ENCODE measurements at regions not wholly inside any gene's neighbourhood (a gene's known extent, or its start where the extent isn't known, plus 50 kb on each side); places are given as distances from the start of the nearest gene placed in this dataset.
"Not testable (repeated sequence)": the region's sequence is repeated elsewhere in the genome, so short reads cannot be mapped to it uniquely, and the experiment has no call there.

GRCh38 chr2:17460371-17461086 lies 57.7 kb downstream of the RAD51AP2 start:
- DNase-seq = no peak

GRCh38 chr2:17455343-17455742 lies 62.9 kb downstream of the RAD51AP2 start:
- no peak for DNase-seq

- DNase-seq = not testable (repeated sequence)
Measured at GRCh38 chr2:17446191-17446590, 72.0 kb downstream of the RAD51AP2 start.

GRCh38 chr2:17445744-17446143 lies 72.5 kb downstream of the RAD51AP2 start:
- no peak for DNase-seq

- no peak for DNase-seq
Measured at GRCh38 chr2:17442334-17442733, 75.9 kb downstream of the RAD51AP2 start.

GRCh38 chr2:17441790-17442189 lies 76.5 kb downstream of the RAD51AP2 start:
- no peak for DNase-seq

GRCh38 chr2:17441055-17441771 lies 77.0 kb downstream of the RAD51AP2 start:
- no peak for DNase-seq

- no peak for DNase-seq
Measured at GRCh38 chr2:17430326-17430725, 87.9 kb downstream of the RAD51AP2 start.

GRCh38 chr2:17429130-17429529 lies 89.1 kb downstream of the RAD51AP2 start:
- no peak for DNase-seq

GRCh38 chr2:17427401-17427800 lies 90.8 kb downstream of the RAD51AP2 start:
- no peak for DNase-seq

GRCh38 chr2:17426743-17427142 lies 91.5 kb downstream of the RAD51AP2 start:
- no peak for DNase-seq

GRCh38 chr2:17422061-17422460 lies 96.2 kb downstream of the RAD51AP2 start:
- DNase-seq = no peak

- no peak for DNase-seq
Measured at GRCh38 chr2:17416884-17417391, 101.3 kb downstream of the RAD51AP2 start.

- DNase-seq = no peak
Measured at GRCh38 chr2:17413036-17413435, 105.2 kb downstream of the RAD51AP2 start.

GRCh38 chr2:17401096-17401495 lies 117.1 kb downstream of the RAD51AP2 start:
- no peak for DNase-seq

GRCh38 chr2:17398770-17399169 lies 119.5 kb downstream of the RAD51AP2 start:
- DNase-seq = no peak

- DNase-seq = no peak
Measured at GRCh38 chr2:17388798-17389197, 129.4 kb downstream of the RAD51AP2 start.

GRCh38 chr2:17387591-17387990 lies 130.6 kb downstream of the RAD51AP2 start:
- DNase-seq = no peak

- DNase-seq = no peak
Measured at GRCh38 chr2:17386771-17387170, 131.5 kb downstream of the RAD51AP2 start.

GRCh38 chr2:17380003-17380402 lies 138.2 kb downstream of the RAD51AP2 start:
- no peak for DNase-seq

- DNase-seq = peak in 17 of 56 donors; percentile 1 to 48 (median 7)
Measured at GRCh38 chr2:17375262-17375661, 143.0 kb downstream of the RAD51AP2 start.

GRCh38 chr2:17373741-17374140 lies 144.5 kb downstream of the RAD51AP2 start:
- DNase-seq = no peak

- DNase-seq = no peak
Measured at GRCh38 chr2:17373041-17373440, 145.2 kb downstream of the RAD51AP2 start.

Measured in nucleus accumbens (tissue), 56 donors.